HepG2 (cell line): ENCODE measurements at regions not wholly inside any gene's neighbourhood (a gene's known extent, or its start where the extent isn't known, plus 50 kb on each side); places are given as distances from the start of the nearest gene placed in this dataset.

ENCODE experiments used
- ATAC-seq: fragments of 200-7000 bp; cut with Tn5 transposase; 3 replicates; pipeline ENCODE4 v1.9.1; 2020; ENCODE audit warnings: mild to moderate bottlenecking, moderate library complexity
- BruUV-seq: library from RNA; stranded (reverse); fragments of 400-500 nt; replicated peaks from 2 replicates; lab custom pipeline; 2021; lab: Mats Ljungman, UMichigan
- CTCF ChIA-PET: fragments of 300-600 bp; formaldehyde crosslinking; extraction: SDS; loops from one replicate; lab custom pipeline; 2021; ENCODE audit warnings: low total read pairs, inconsistent platforms, low intra/inter-chr PET ratio; lab: Yijun Ruan, JAX
- POLR2A ChIA-PET: fragments of 350-600 bp; sonication (Branson Sonifier 250); formaldehyde crosslinking; loops from one replicate; lab custom pipeline; 2020; ENCODE audit warnings: antibody characterized with exemption, inconsistent platforms; lab: Yijun Ruan, JAX
- DNase-seq: peaks from one replicate; pipeline ENCODE4 v3.0.0-alpha.2; 2015; ENCODE audit warnings: low spot score
- FAIRE-seq: peaks from 3 replicates; lab custom pipeline; 2011; peaks lifted over from hg19 to GRCh38; lab: Jason Lieb, UNC
- H2AFZ ChIP-seq: one replicate; pipeline ENCODE4 v1.6.1; 2011; ENCODE audit warnings: low read length, inconsistent platforms
- H3K27ac ChIP-seq: fragments of 300-600 bp; 3 replicates; pipeline ENCODE4 v1.8.0; 2011; ENCODE audit warnings: mixed run types, mild to moderate bottlenecking, mixed read lengths, low read length, inconsistent platforms; ENCODE audit not compliant: insufficient read depth; ENCODE audit errors: extremely low read length
- H3K27me3 ChIP-seq, 2 experiments: fragments of 200-600 bp in 1 of 2; 2 replicates in 1 of 2; 3 replicates in 1 of 2; pipeline versions ENCODE4 v1.6.0 to v1.8.0; 2011; ENCODE audit warnings: low read length in 2 of 2, mild to moderate bottlenecking in 2 of 2, moderate library complexity in 2 of 2, inconsistent platforms in 1 of 2; ENCODE audit not compliant: insufficient read depth in 2 of 2, control insufficient read depth in 1 of 2
- H3K36me3 ChIP-seq, 2 experiments: fragments of 200-600 bp in 1 of 2; replicated peaks in 1 of 2; 2 replicates in 1 of 2; 3 replicates in 1 of 2; pipeline versions ENCODE4 v1.5.1 to v1.8.0; 2011; ENCODE audit warnings: low read length in 2 of 2, inconsistent platforms in 1 of 2; ENCODE audit not compliant: insufficient read depth in 2 of 2, control insufficient read depth in 1 of 2
- H3K4me1 ChIP-seq: 2 replicates; pipeline ENCODE4 v1.5.1; 2012; ENCODE audit warnings: low read length, inconsistent platforms; ENCODE audit not compliant: insufficient read depth
- H3K4me2 ChIP-seq: 2 replicates; pipeline ENCODE4 v1.6.0; 2011; ENCODE audit warnings: low read depth, low read length, inconsistent platforms
- H3K4me3 ChIP-seq, 3 experiments: fragments of 200-600 bp in 1 of 3; sonication (generic), shearing (Covaris generic) in 1 of 3; replicated peaks in 1 of 3; 2 replicates each; pipeline ENCODE4 v1.5.1; 2011 to 2016; ENCODE audit warnings: low read length in 3 of 3, inconsistent platforms in 2 of 3, low read depth in 2 of 3, mild to moderate bottlenecking in 2 of 3, control low read depth in 1 of 3, mixed read lengths in 1 of 3; ENCODE audit not compliant: insufficient read depth in 1 of 3
- H3K79me2 ChIP-seq: one replicate; pipeline ENCODE4 v1.6.1; 2011; ENCODE audit warnings: low read length, inconsistent platforms; ENCODE audit not compliant: insufficient read depth
- H3K9ac ChIP-seq: 2 replicates; pipeline ENCODE4 v1.6.0; 2011; ENCODE audit warnings: mild to moderate bottlenecking, low read depth, low read length, inconsistent platforms; ENCODE audit not compliant: insufficient read depth
- H3K9me3 ChIP-seq: 2 replicates; pipeline ENCODE4 v1.5.1; 2012; ENCODE audit warnings: mild to moderate bottlenecking, low read length
- H4K20me1 ChIP-seq: 2 replicates; pipeline ENCODE4 v1.6.0; 2011; ENCODE audit warnings: inconsistent platforms, mild to moderate bottlenecking, low read length, moderate library complexity; ENCODE audit not compliant: insufficient read depth
- ATRX ChIP-seq: sonication (generic); formaldehyde crosslinking; IDR thresholded peaks from 2 replicates; pipeline ENCODE4 v1.4.0; 2020; ENCODE audit warnings: missing genetic modification reagents, borderline replicate concordance
- KLF16 ChIP-seq, 2 experiments: sonication (generic) in 1 of 2; formaldehyde crosslinking in 1 of 2; IDR thresholded peaks; 2 replicates each; pipeline versions ENCODE4 v1.6.1 to v1.8.0; 2016 to 2023; ENCODE audit warnings: missing genetic modification reagents in 2 of 2, missing compliant biosample characterization in 1 of 2
- KLF9 ChIP-seq: IDR thresholded peaks from 2 replicates; pipeline ENCODE4 v1.6.1; 2016; ENCODE audit warnings: low read depth
- SOX13 ChIP-seq, 3 experiments: fragments of 450-650 bp in 1 of 3; sonication (generic) in 1 of 3; formaldehyde crosslinking in 1 of 3; IDR thresholded peaks in 2 of 3; conservative IDR thresholded peaks in 1 of 3; 2 replicates each; pipeline versions ENCODE4 v1.5.0 to v1.6.1; 2016 to 2020; ENCODE audit warnings: antibody characterized with exemption in 1 of 3, mild to moderate bottlenecking in 1 of 3, missing compliant biosample characterization in 1 of 3, missing genetic modification reagents in 1 of 3, moderate library complexity in 1 of 3
- TBP ChIP-seq: sonication (generic); formaldehyde crosslinking; IDR thresholded peaks from 2 replicates; pipeline ENCODE4 v1.5.0; 2020; ENCODE audit warnings: missing genetic modification reagents
- U2AF2 ChIP-seq: fragments of 200-400 bp; formaldehyde crosslinking; IDR thresholded peaks from 2 replicates; pipeline ENCODE4 v1.6.1; 2017; ENCODE audit warnings: low read depth, mild to moderate bottlenecking, low read length
- ZFP41 ChIP-seq: sonication (generic); formaldehyde crosslinking; IDR thresholded peaks from 2 replicates; pipeline ENCODE4 v1.4.0; 2020; ENCODE audit warnings: mild to moderate bottlenecking, missing genetic modification reagents, borderline replicate concordance
- ZFX ChIP-seq: sonication (generic); formaldehyde crosslinking; IDR thresholded peaks from 2 replicates; pipeline ENCODE4 v1.4.0; 2020; ENCODE audit warnings: mild to moderate bottlenecking, low read depth, missing genetic modification reagents, moderate library complexity
- ZNF124 ChIP-seq: sonication (generic); formaldehyde crosslinking; IDR thresholded peaks from 2 replicates; pipeline ENCODE4 v1.4.0; 2020; ENCODE audit warnings: missing genetic modification reagents
- ZNF235 ChIP-seq: sonication (generic); formaldehyde crosslinking; IDR thresholded peaks from 2 replicates; pipeline ENCODE4 v1.8.1; 2023; ENCODE audit warnings: mild to moderate bottlenecking, missing genetic modification reagents, borderline replicate concordance
- ZNF543 ChIP-seq: sonication (generic); formaldehyde crosslinking; IDR thresholded peaks from 2 replicates; pipeline ENCODE4 v1.4.0; 2020; ENCODE audit warnings: mild to moderate bottlenecking, missing genetic modification reagents
- in situ Hi-C: cut with HindIII; loops from 2 replicates; pipeline ENCODE4 v1.10.0; 2017; ENCODE audit warnings: low pct_unique_long_range_greater_than_20kb; ENCODE audit not compliant: extremely low pct_ligation_motif_present
- intact Hi-C: fragments of 100-400 bp; cut with micrococcal nuclease; formaldehyde crosslinking; loops from one replicate; pipeline ENCODE4 v1.10.0; 2022; ENCODE audit not compliant: unreplicated experiment
- TF ChIP-seq, protein P1 (sequence below): fragments of 450-650 bp; IDR thresholded peaks from 2 replicates; pipeline ENCODE4 v1.6.1; 2017
- TF ChIP-seq, protein P2 (sequence below): sonication (generic); formaldehyde crosslinking; IDR thresholded peaks from 2 replicates; pipeline ENCODE4 v1.5.1; 2020; ENCODE audit warnings: mild to moderate bottlenecking, missing genetic modification reagents, borderline replicate concordance

GRCh38 chr13:67792151-67792676 lies 562.1 kb upstream of the PCDH9 start:
- Histone ChIP-seq H3K36me3 (no peaks in the 10 kb centered on the region), H3K27me3 (no peaks in the 10 kb centered on the region), H3K4me1 (no peaks in the 10 kb centered on the region), H2AFZ (no peak overlapping the region), H3K27ac (no peak overlapping the region), H3K4me2 (no peak overlapping the region), H4K20me1 (no peaks in the 10 kb centered on the region), H3K9ac (no peak overlapping the region), H3K4me3 (no peak overlapping the region), H3K79me2 (no peaks in the 10 kb centered on the region), H3K9me3 (no peaks in the 10 kb centered on the region)
- ChIA-PET POLR2A (no interaction called here), CTCF (no interaction called here)
- in situ Hi-C loops: no loop called here
- no peak for FAIRE-seq
- no peak for ATAC-seq
- no TSS peak for BruUV-seq
- no peak for DNase-seq
- intact Hi-C loops: no loop called here
- TF ChIP-seq KLF9: no peak
- TF ChIP-seq ZNF124 (CRISPR knock-in tag): no peak
- TF ChIP-seq U2AF2: no peak
- no peak for TF ChIP-seq KLF16 (CRISPR knock-in tag; IDR thresholded peaks at IDR 0.05)
- TF ChIP-seq, protein P1, sequence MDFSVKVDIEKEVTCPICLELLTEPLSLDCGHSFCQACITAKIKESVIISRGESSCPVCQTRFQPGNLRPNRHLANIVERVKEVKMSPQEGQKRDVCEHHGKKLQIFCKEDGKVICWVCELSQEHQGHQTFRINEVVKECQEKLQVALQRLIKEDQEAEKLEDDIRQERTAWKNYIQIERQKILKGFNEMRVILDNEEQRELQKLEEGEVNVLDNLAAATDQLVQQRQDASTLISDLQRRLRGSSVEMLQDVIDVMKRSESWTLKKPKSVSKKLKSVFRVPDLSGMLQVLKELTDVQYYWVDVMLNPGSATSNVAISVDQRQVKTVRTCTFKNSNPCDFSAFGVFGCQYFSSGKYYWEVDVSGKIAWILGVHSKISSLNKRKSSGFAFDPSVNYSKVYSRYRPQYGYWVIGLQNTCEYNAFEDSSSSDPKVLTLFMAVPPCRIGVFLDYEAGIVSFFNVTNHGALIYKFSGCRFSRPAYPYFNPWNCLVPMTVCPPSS: no peak
- no peak for TF ChIP-seq ATRX (CRISPR knock-in tag)
- no peak for TF ChIP-seq ZNF235
- no peak for TF ChIP-seq ZFP41 (CRISPR knock-in tag)
- TF ChIP-seq, protein P2, sequence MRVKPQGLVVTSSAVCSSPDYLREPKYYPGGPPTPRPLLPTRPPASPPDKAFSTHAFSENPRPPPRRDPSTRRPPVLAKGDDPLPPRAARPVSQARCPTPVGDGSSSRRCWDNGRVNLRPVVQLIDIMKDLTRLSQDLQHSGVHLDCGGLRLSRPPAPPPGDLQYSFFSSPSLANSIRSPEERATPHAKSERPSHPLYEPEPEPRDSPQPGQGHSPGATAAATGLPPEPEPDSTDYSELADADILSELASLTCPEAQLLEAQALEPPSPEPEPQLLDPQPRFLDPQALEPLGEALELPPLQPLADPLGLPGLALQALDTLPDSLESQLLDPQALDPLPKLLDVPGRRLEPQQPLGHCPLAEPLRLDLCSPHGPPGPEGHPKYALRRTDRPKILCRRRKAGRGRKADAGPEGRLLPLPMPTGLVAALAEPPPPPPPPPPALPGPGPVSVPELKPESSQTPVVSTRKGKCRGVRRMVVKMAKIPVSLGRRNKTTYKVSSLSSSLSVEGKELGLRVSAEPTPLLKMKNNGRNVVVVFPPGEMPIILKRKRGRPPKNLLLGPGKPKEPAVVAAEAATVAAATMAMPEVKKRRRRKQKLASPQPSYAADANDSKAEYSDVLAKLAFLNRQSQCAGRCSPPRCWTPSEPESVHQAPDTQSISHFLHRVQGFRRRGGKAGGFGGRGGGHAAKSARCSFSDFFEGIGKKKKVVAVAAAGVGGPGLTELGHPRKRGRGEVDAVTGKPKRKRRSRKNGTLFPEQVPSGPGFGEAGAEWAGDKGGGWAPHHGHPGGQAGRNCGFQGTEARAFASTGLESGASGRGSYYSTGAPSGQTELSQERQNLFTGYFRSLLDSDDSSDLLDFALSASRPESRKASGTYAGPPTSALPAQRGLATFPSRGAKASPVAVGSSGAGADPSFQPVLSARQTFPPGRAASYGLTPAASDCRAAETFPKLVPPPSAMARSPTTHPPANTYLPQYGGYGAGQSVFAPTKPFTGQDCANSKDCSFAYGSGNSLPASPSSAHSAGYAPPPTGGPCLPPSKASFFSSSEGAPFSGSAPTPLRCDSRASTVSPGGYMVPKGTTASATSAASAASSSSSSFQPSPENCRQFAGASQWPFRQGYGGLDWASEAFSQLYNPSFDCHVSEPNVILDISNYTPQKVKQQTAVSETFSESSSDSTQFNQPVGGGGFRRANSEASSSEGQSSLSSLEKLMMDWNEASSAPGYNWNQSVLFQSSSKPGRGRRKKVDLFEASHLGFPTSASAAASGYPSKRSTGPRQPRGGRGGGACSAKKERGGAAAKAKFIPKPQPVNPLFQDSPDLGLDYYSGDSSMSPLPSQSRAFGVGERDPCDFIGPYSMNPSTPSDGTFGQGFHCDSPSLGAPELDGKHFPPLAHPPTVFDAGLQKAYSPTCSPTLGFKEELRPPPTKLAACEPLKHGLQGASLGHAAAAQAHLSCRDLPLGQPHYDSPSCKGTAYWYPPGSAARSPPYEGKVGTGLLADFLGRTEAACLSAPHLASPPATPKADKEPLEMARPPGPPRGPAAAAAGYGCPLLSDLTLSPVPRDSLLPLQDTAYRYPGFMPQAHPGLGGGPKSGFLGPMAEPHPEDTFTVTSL (CRISPR knock-in tag): no peak
- TF ChIP-seq TBP (CRISPR knock-in tag): no peak
- no peak for TF ChIP-seq ZNF543 (CRISPR knock-in tag)
- no peak for TF ChIP-seq ZFX (CRISPR knock-in tag)
- no peak for TF ChIP-seq SOX13 (IDR thresholded peaks at IDR 0.05)
- TF ChIP-seq SOX13 (CRISPR knock-in tag; conservative IDR thresholded peaks at IDR 0.05 in 1 of 2, IDR thresholded peaks at IDR 0.05 in 1 of 2): no peak
